ENCODE measurements at regions not wholly inside any gene's neighbourhood (a gene's known extent, or its start where the extent isn't known, plus 50 kb on each side); places are given as distances from the start of the nearest gene placed in this dataset.

- H3K14ac ChIP-seq (ENCODE audit: insufficient read length) = no peak overlapping the region
- TF ChIP-seq SIRT6 (IDR thresholded peaks at IDR 0.05; ENCODE audit: low read length) (no peak), SP2 (IDR thresholded peaks at IDR 0.05; ENCODE audit: low read length) (no peak), SIX5 (IDR thresholded peaks at IDR 0.05; ENCODE audit: low read depth, low read length) (no peak), SRF (IDR thresholded peaks at IDR 0.05; ENCODE audit: low read depth, low read length) (no peak), ZNF274 (IDR thresholded peaks at IDR 0.05; ENCODE audit: borderline replicate concordance, extremely low read depth, low read length) (no peak), TCF12 (IDR thresholded peaks at IDR 0.05; ENCODE audit: low read depth, low read length) (no peak)
- peaks cover 7% of the 10 kb centered on the region for H3K23me2 ChIP-seq (ENCODE audit: low read depth, low read length)
- H3K4me2 ChIP-seq (ENCODE audit: insufficient read depth in 1 of 2, low read depth in 2 of 2, low read length in 2 of 2) = no peak overlapping the region
- H2AFZ ChIP-seq (ENCODE audit: low read length) = no peak overlapping the region
- no peak overlapping the region for H4K8ac ChIP-seq (ENCODE audit: extremely low read depth, insufficient read depth, low read length)
- H3K56ac ChIP-seq (replicated peaks; ENCODE audit: insufficient read length, low read depth, low read length) = no peak overlapping the region
- 8% methylated on average over 6 of the region's 6 CpGs; no CpG with 5 or more reads in 1 of the 2 experiments for WGBS, 2 experiments (ENCODE audit: extremely low coverage in 1 of 2, insufficient coverage in 1 of 2, insufficient read length in 1 of 2, insufficient replicate concordance in 2 of 2, low coverage in 1 of 2, low lambda C conversion rate in 2 of 2, missing lambda C conversion rate in 1 of 2)
- H3K79me2 ChIP-seq (ENCODE audit: control insufficient read depth in 1 of 2, insufficient read depth in 2 of 2, low read length in 2 of 2) = no peaks in the 10 kb centered on the region
- no peak overlapping the region for H2AK5ac ChIP-seq (ENCODE audit: low read depth, low read length)
- H3K36me3 ChIP-seq (ENCODE audit: control insufficient read depth in 2 of 4, insufficient read depth in 4 of 4, low read length in 3 of 4) = no peaks in the 10 kb centered on the region
- no peak overlapping the region for H4K91ac ChIP-seq (replicated peaks; ENCODE audit: insufficient read length, low read length)
- H3K9me3 ChIP-seq (ENCODE audit: insufficient read depth in 2 of 2, low read depth in 1 of 2, low read length in 1 of 2) = no peaks in the 10 kb centered on the region
- CTCF ChIA-PET (ENCODE audit: partially characterized antibody) = interaction anchor here (0.7 kb wide), 1 partner anchor 369 kb away, joined by 3 read pairs; no protein-coding TSS in a partner anchor
- FAIRE-seq (no peak), DNase-seq (ENCODE audit: low read depth in 1 of 2, low spot score in 2 of 2) (no peak)
- peaks cover 25 to 91% (median 55%) of the 10 kb centered on the region in 4 experiments for H3K27me3 ChIP-seq (replicated peaks in 1 of 4; ENCODE audit: control insufficient read depth in 3 of 4, extremely low read depth in 1 of 4, insufficient read depth in 3 of 4, low read length in 3 of 4)
- H4K20me1 ChIP-seq (replicated peaks in 1 of 2; ENCODE audit: control insufficient read depth in 1 of 2, insufficient read depth in 2 of 2, low read length in 2 of 2) = peaks cover 0 to 9% of the 10 kb centered on the region in 2 experiments
- H3K9ac ChIP-seq (replicated peaks in 1 of 4; ENCODE audit: extremely low read depth in 1 of 4, low read depth in 3 of 4, low read length in 3 of 4) = no peak overlapping the region
- POLR2A ChIA-PET (ENCODE audit: partially characterized antibody) = interaction anchor here (1.5 kb wide), 1 partner anchor 18 kb away, joined by 4 read pairs; no protein-coding TSS in a partner anchor
- H3K23ac ChIP-seq (ENCODE audit: insufficient read length) = no peak overlapping the region
- H3K79me1 ChIP-seq (ENCODE audit: low read depth, low read length) = no peaks in the 10 kb centered on the region
- no peak overlapping the region for H2BK12ac ChIP-seq (ENCODE audit: low read depth, low read length)
- no peak overlapping the region for H2BK20ac ChIP-seq (ENCODE audit: low read length)
- no peak overlapping the region for H2BK5ac ChIP-seq (ENCODE audit: low read depth, low read length)
- H3K4me3 ChIP-seq (ENCODE audit: extremely low read depth in 1 of 4, insufficient read depth in 2 of 4, low read depth in 3 of 4, low read length in 4 of 4) = no peak overlapping the region
- H3K4me1 ChIP-seq (replicated peaks in 1 of 4; ENCODE audit: control insufficient read depth in 3 of 4, insufficient read depth in 4 of 4, low read length in 3 of 4) = peaks cover 12 to 31% (median 17%) of the 10 kb centered on the region in 4 experiments
- H3K18ac ChIP-seq (ENCODE audit: extremely low read depth, low read length) = no peak overlapping the region
- H4K5ac ChIP-seq (ENCODE audit: insufficient read length, low read depth, low read length) = no peak overlapping the region
- H3K4ac ChIP-seq (replicated peaks; ENCODE audit: insufficient read length, low read depth, low read length) = no peak overlapping the region
- no peak overlapping the region for H3K27ac ChIP-seq (ENCODE audit: low read depth, low read length)
- H2BK15ac ChIP-seq (ENCODE audit: low read length) = no peak overlapping the region
- H2BK120ac ChIP-seq (replicated peaks; ENCODE audit: low read depth, low read length) = no peak overlapping the region
Observed at GRCh38 chr5:88662846-88663245, 220.1 kb downstream of the MEF2C start.
